ENCODE measurements at regions not wholly inside any gene's neighbourhood (a gene's known extent, or its start where the extent isn't known, plus 50 kb on each side); places are given as distances from the start of the nearest gene placed in this dataset.

DNA sequence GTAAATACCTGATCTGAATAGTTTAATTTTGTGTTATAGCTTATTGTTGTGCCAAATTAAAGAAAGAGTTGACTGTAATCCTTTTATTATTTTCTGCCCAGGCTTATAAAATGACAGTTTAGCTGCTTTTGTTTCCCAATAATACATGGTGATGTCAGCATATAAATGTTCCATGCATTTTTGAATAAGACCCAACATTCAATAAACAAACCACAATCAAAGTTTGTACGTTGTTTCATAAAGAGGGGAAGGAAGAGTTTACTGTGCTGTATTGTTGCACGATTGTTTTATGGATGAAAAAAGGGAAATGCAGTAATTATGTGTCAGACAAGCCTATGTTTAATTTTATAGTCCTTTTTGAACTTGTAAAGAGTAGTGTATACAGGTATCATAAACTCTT lies 177.2 kb upstream of the SCN7A start:
- 3% methylated on average over 2 of the region's 2 CpGs for WGBS (ENCODE audit: insufficient coverage, low coverage, missing lambda C conversion rate)
- intact Hi-C loops (cut with micrococcal nuclease) (no loop called here), in situ Hi-C loops (cut with MboI) (no loop called here)
- no peaks in the 10 kb centered on the region for H3K9me3 ChIP-seq (replicated peaks; ENCODE audit: control insufficient read depth, insufficient read depth, low read depth, low read length)
- H3K36me3 ChIP-seq (ENCODE audit: control insufficient read depth, insufficient read depth, low read length) = no peaks in the 10 kb centered on the region
- no peak overlapping the region for H3K4me3 ChIP-seq
- H4K20me1 ChIP-seq (replicated peaks; ENCODE audit: control insufficient read depth, insufficient read depth, low read length) = no peaks in the 10 kb centered on the region
- H2AFZ ChIP-seq (ENCODE audit: low read depth, low read length) = no peak overlapping the region
- H3K79me2 ChIP-seq (ENCODE audit: control insufficient read depth, insufficient read depth, low read length) = no peaks in the 10 kb centered on the region
- BruUV-seq (replicated peaks) = no TSS peak
- ATAC-seq = no peak
- H3K9ac ChIP-seq (ENCODE audit: insufficient read depth in 1 of 2, low read depth in 2 of 2, low read length in 2 of 2) = no peak overlapping the region
- no peaks in the 10 kb centered on the region for H3K27me3 ChIP-seq (ENCODE audit: control insufficient read depth in 2 of 2, insufficient read depth in 2 of 2, low read length in 2 of 2)
- no peak for FAIRE-seq
- ChIA-PET POLR2A (no interaction called here), CTCF (ENCODE audit: low intra/inter-chr PET ratio) (no interaction called here)
- DNase-seq (ENCODE audit: extremely low read depth in 1 of 4, low spot score in 3 of 4) = no peak
- H3K4me1 ChIP-seq (replicated peaks in 1 of 2; ENCODE audit: control insufficient read depth in 2 of 2, insufficient read depth in 2 of 2, low read length in 2 of 2) = no peaks in the 10 kb centered on the region
- H3K9me1 ChIP-seq (ENCODE audit: control insufficient read depth, insufficient read depth, low read length) = no peaks in the 10 kb centered on the region
- TF ChIP-seq, protein P1, sequence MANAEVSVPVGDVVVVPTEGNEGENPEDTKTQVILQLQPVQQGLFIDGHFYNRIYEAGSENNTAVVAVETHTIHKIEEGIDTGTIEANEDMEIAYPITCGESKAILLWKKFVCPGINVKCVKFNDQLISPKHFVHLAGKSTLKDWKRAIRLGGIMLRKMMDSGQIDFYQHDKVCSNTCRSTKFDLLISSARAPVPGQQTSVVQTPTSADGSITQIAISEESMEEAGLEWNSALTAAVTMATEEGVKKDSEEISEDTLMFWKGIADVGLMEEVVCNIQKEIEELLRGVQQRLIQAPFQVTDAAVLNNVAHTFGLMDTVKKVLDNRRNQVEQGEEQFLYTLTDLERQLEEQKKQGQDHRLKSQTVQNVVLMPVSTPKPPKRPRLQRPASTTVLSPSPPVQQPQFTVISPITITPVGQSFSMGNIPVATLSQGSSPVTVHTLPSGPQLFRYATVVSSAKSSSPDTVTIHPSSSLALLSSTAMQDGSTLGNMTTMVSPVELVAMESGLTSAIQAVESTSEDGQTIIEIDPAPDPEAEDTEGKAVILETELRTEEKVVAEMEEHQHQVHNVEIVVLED (CRISPR knock-in tag; IDR thresholded peaks at IDR 0.05) = no peak
- TF ChIP-seq PCBP2 (IDR thresholded peaks at IDR 0.05; ENCODE audit: low read depth, low read length, poor library complexity, severe bottlenecking) (no peak), ZNF561 (CRISPR knock-in tag; conservative IDR thresholded peaks at IDR 0.05) (no peak), HDGF (IDR thresholded peaks at IDR 0.05) (no peak), ZNF507 (tag; conservative IDR thresholded peaks at IDR 0.05) (no peak)
- TF ChIP-seq, protein P2, sequence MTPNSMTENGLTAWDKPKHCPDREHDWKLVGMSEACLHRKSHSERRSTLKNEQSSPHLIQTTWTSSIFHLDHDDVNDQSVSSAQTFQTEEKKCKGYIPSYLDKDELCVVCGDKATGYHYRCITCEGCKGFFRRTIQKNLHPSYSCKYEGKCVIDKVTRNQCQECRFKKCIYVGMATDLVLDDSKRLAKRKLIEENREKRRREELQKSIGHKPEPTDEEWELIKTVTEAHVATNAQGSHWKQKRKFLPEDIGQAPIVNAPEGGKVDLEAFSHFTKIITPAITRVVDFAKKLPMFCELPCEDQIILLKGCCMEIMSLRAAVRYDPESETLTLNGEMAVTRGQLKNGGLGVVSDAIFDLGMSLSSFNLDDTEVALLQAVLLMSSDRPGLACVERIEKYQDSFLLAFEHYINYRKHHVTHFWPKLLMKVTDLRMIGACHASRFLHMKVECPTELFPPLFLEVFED (CRISPR knock-in tag; conservative IDR thresholded peaks at IDR 0.05) = no peak
- H3K4me2 ChIP-seq (ENCODE audit: insufficient read depth, low read length) = no peak overlapping the region
- H3K27ac ChIP-seq (ENCODE audit: extremely low read depth, low read depth, low read length) = no peak overlapping the region

All from K562 (cell line).